ENCODE measurements at regions not wholly inside any gene's neighbourhood (a gene's known extent, or its start where the extent isn't known, plus 50 kb on each side); places are given as distances from the start of the nearest gene placed in this dataset.
"Not testable (repeated sequence)": the region's sequence is repeated elsewhere in the genome, so short reads cannot be mapped to it uniquely, and the experiment has no call there.

DNA sequence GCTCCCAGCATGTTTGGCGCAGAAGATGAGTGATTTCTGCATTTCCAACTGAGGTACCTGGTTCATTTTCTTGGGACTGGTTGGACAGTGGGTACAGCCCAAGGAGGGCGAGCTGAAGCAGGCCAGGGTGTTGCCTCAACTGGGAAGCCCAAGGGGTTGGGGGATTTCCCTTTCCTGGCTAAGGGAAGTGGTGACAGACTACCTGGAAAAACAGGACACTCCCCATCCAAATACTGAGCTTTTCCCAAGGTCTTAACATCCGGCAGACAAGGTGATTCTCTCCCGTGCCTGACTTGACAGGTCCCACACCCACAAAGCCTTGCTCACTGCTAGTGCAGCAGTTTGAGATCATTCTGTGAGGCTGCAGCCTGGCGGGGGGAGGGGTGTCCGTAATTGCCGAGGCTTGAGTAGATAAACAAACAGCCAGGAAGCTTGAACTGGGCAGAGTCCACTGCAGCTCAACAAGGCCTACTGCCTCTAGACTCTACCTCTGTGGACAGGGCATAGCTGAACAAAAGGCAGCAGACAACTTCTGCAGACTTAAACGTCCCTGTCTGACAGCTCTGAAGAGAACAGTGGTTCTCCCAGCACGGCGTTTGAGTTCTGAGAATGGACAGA lies 307.7 kb upstream of the ARSJ start:
- DNase-seq (ENCODE audit: low spot score): no peak

DNA sequence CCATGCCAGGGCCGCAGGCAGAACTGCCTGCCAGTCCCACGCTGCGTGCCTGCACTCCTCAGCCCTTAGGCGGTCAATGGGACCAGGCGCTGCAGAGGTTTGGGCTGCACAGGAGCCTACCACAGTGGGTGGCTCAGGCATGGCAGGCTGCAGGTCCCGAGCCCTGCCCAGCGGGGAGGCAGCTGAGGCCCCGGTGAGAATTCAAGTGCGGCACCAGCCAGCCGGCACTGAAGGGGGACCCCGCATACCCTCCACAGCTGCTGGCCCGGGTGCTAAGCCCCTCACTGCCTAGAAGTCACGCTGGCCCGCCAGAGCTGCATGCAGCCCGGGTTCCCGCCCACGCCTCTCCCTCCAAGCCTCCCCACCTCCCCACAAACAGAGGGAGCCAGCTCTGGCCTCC lies 302.5 kb upstream of the UGT8 start:
- no peak for DNase-seq (ENCODE audit: low spot score)

- no peak for DNase-seq (ENCODE audit: low spot score)
Observed at GRCh38 chr4:114302472-114302871, 296.1 kb upstream of the UGT8 start.

DNA sequence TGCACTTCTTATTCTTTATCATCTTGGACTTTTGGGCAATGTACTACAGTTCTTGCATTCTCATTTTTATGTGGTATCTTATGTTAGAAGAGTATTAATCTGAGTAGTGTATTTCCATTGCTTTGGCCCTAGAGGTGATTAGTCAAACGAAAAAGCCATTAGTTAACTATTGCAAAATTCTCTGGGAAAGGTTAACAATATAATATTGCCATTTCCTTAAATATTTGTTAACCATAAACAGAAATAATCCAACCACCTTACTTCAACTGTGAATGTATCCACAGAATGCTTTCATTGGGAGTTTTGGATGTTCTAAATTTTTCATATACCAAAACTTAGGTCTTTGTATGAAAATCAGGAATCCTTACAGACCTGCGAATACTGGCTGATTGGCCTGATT lies 294.6 kb upstream of the UGT8 start:
- no peak for DNase-seq (ENCODE audit: low spot score)

- DNase-seq (ENCODE audit: low spot score): no peak
Observed at GRCh38 chr4:114304567-114304966, 294.0 kb upstream of the UGT8 start.

- no peak for DNase-seq (ENCODE audit: low spot score)
Observed at GRCh38 chr4:114306946-114307345, 291.7 kb upstream of the UGT8 start.

DNA sequence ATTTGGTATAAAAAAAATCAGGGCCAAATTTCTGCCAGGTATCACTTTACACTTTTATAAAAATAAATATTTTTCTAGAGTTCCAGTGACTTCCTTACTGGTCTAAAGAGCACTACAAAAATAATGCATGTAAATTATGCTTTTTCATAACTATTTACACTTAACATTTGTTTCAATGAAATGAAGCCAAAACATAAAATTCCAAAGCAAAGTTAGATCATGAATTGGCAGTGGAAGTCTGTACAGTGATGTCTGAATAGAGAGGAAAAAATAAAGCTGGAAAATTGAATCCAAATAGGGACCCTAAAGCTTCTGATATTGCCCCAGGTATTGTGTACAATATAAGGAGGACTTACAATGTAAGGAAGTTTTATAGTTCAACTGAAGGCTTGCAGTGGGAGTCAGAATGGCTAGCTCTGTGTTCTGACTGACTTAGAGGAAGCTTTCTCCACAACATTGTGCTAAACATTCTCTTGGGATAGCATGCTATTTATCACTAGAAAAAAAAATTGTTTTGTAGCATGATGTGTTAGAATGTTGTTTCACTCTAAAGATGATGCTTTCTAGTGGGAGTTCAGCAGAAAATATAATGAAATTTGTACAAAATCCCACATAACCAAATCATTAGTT lies 288.2 kb upstream of the UGT8 start:
- no peak for DNase-seq (ENCODE audit: low spot score)

DNA sequence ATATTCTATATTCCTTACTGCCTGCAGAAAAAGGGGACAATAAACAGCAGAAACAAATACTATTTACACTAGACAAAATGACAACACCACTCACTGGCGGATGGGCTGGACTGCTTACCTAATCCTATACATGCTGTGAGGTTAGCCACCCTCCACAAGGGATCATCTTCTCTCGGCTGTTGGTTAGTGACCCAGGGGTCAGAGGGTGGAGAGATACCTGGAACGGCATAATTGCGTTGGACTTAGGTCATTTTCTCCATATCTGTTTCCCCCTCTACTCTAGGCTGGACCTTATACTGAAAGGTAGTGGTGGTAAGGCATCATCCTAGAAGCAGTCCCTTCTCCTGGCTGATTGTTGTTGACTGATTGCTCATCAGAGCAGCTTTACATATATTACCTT lies 286.8 kb upstream of the UGT8 start:
- no peak for DNase-seq (ENCODE audit: low spot score)

- no peak for DNase-seq (ENCODE audit: low spot score)
Observed at GRCh38 chr4:114312338-114312737, 286.3 kb upstream of the UGT8 start.

DNA sequence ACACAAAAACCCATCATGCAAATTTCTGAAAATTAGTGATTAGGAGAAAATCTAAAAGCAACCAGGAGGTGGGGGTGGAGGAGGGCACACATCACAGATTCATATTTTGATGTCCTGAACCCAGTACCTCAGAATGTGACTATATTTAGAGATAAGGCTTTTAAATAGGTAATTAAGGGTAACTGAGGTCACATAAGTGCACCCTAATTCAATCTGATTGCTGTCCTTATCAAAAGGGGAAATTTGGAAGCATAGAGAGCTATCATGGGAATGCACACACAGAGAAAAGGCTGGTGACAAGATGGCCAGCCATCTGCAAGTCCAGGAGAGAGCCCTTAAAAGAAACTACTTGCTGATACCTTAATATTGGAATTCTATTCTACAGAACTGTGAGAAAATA lies 281.8 kb upstream of the UGT8 start:
- DNase-seq (ENCODE audit: low spot score): no peak

DNA sequence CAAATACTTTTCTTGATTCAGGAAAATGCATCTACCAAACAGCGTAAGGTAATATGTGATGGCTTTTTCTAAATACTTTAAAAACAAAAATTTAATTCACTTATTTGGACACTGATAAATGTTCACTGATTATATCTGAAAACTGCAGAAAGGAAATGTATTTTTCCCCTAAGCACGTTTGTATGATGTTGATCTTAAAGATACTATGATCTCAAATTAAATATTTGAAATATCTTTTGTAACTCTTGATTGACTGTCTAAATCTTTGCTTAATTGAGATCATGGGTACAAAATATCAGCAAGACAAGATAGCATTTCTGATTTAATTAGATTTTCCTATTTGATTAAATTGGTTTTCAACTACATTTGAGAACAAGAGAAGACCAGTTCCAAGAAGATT lies 281.0 kb upstream of the UGT8 start:
- DNase-seq (ENCODE audit: low spot score): no peak

GRCh38 chr4:114318309-114318708 lies 280.3 kb upstream of the UGT8 start:
- DNase-seq (ENCODE audit: low spot score): no peak

GRCh38 chr4:114320126-114320525 lies 278.5 kb upstream of the UGT8 start:
- no peak for DNase-seq (ENCODE audit: low spot score)

- DNase-seq (ENCODE audit: low spot score): no peak
Observed at GRCh38 chr4:114321366-114321765, 277.2 kb upstream of the UGT8 start.

DNA sequence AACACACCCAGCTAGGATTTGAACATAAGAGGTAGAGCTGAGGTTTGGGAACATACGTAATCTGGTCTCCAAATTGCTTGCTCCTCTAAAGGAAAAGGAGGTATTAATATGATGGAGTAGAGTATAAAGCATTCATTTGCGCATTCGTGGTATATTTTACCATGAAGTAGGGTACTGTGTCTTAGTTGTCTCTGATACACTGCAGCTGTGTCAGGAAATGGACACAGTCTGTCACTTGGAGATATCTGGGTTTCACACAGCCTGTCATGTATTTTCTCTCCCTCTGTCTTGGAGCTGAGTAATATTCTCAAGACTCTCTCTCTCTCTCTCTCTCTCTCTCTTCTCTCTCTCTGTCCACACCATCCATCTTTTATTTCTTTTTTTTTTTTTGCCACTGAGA lies 274.8 kb upstream of the UGT8 start:
- DNase-seq (ENCODE audit: low spot score): no peak

GRCh38 chr4:114326358-114326757 lies 272.2 kb upstream of the UGT8 start:
- no peak for DNase-seq (ENCODE audit: low spot score)

GRCh38 chr4:114332119-114332518 lies 266.5 kb upstream of the UGT8 start:
- no peak for DNase-seq (ENCODE audit: low spot score)

DNA sequence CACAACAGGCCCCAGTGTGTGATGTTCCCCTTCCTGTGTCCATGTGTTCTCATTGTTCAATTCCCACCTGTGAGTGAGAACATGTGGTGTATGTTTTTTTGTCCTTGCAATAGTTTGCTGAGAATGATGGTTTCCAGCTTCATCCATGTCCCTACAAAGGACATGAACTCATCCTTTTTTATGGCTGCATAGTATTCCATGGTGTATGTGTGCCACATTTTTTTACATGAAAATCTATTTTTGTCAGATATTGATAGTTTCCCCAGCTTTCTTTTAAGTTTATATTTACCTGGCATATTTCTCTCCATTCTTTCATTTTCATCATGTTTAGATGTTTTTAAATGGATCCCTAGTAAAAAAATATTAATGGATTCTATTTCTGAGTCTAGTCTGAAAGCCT lies 264.2 kb upstream of the UGT8 start:
- DNase-seq (ENCODE audit: low spot score): not testable (repeated sequence)

DNA sequence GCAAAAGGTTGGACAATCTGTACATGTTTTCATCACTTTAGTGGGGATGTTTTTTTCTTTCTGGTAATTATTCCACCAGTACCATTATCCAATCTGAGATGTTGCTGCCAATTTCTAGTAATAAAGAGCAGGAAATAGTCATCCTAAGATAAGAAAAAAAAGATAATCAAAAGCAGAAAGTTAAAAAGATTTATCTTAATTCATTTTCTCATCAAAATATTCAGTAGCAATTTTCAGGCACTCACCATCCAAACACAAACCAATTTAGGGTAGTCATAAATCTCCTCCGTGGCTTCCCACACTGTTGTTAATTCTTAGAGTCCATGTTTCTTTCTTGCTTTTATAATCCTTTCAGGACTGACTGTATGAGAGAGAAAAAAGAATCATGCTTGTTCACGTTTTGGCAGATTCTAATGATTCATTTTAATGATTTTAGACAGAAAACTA lies 263.7 kb upstream of the UGT8 start:
- no peak for DNase-seq (ENCODE audit: low spot score)

- no peak for DNase-seq (ENCODE audit: low spot score)
Observed at GRCh38 chr4:114335339-114335738, 263.3 kb upstream of the UGT8 start.

DNA sequence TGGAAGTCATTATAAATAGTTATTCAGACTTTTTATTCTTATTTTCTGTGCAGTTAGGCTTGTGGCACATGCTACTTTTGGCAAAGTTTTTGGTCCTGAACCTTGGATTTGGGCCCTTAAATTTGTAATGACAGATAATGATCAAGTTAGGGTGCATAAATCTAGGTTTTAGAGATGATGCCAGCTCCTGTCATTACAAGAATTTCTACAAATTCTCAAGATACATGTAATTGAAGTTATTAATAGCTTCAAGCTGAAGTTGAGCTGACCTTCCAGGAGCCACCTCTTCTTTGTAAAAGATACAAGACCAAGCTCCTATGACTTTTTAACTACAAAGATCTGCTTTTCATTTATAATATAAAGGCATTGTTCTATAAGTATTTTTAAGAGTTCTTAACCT lies 255.6 kb upstream of the UGT8 start:
- DNase-seq (ENCODE audit: low spot score): no peak

DNA sequence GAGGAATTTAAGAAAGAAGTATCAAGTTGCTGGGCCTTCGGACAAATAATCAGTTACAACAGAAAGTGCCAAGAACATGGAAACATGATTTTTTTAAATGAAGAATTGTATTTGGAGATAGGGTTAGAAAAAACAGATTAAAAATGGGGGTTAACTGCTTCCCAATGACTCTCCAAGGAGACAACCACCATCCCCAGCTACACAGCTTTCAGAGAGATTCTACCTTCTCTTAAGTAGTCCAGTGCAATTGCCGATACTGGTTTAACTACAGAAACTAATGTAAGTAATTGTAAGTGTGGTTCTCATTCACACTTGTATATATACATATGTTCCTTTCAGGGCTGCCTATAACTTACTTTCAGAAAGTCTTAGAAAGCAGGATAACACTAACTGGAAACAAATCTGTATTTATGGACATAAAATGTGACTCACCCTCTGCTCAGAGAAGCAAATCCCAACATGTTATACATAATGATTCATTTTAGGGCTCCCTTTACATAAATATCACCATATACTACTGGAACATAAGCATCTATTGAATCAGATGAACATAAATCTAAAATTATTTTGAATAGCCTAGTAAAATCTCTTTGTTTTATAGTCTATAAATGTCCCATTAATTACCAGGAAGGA lies 248.9 kb upstream of the UGT8 start:
- DNase-seq (ENCODE audit: low spot score): no peak

- DNase-seq (ENCODE audit: low spot score): no peak
Observed at GRCh38 chr4:114358901-114359300, 239.7 kb upstream of the UGT8 start.

- DNase-seq (ENCODE audit: low spot score): no peak
Observed at GRCh38 chr4:114361249-114361648, 237.4 kb upstream of the UGT8 start.

Data from NAMALWA (cell line).